ENCODE measurements at regions not wholly inside any gene's neighbourhood (a gene's known extent, or its start where the extent isn't known, plus 50 kb on each side); places are given as distances from the start of the nearest gene placed in this dataset.

DNA sequence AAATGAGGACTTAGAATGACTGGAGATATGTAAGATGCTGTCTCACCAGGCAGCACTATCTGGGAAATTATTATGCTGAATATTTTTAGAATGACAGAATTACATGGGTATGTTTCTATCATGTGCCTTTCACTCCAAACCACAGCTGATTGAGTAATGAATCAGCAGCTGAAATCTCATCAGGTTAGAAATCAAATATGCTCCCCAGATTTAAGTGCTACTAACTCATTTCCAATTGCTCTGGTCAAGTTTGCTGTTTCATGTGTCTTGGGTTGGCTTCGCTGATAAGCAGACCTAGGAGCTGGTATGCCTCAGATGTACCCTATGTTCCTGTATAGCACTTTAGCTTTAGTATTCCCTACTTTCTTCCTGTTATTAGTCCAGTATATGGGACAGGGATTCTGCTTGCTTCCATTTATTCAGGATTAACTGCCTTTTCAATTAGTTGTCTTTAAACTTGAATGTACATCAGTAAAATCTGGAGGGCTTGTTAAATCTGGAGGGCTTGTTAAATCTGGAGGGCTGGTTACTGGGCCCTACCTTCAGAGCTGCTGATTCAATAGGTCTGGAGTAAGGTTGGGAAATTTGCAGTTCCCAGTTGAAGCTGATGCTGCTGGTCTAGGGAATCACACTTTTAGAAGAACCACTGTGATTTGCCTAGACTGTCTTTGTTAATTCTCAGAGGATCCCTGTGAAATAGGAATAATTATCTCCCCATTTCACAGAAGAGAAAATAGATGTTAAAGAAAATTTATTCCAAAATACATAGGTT lies 172.9 kb downstream of the DKK1 start:
- peaks cover 4% of the 10 kb centered on the region for H3K4me1 Mint-ChIP-seq (ENCODE audit: unreplicated experiment)
- TF ChIP-seq, protein P1, sequence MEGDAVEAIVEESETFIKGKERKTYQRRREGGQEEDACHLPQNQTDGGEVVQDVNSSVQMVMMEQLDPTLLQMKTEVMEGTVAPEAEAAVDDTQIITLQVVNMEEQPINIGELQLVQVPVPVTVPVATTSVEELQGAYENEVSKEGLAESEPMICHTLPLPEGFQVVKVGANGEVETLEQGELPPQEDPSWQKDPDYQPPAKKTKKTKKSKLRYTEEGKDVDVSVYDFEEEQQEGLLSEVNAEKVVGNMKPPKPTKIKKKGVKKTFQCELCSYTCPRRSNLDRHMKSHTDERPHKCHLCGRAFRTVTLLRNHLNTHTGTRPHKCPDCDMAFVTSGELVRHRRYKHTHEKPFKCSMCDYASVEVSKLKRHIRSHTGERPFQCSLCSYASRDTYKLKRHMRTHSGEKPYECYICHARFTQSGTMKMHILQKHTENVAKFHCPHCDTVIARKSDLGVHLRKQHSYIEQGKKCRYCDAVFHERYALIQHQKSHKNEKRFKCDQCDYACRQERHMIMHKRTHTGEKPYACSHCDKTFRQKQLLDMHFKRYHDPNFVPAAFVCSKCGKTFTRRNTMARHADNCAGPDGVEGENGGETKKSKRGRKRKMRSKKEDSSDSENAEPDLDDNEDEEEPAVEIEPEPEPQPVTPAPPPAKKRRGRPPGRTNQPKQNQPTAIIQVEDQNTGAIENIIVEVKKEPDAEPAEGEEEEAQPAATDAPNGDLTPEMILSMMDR (conservative IDR thresholded peaks at IDR 0.05) = no peak

DNA sequence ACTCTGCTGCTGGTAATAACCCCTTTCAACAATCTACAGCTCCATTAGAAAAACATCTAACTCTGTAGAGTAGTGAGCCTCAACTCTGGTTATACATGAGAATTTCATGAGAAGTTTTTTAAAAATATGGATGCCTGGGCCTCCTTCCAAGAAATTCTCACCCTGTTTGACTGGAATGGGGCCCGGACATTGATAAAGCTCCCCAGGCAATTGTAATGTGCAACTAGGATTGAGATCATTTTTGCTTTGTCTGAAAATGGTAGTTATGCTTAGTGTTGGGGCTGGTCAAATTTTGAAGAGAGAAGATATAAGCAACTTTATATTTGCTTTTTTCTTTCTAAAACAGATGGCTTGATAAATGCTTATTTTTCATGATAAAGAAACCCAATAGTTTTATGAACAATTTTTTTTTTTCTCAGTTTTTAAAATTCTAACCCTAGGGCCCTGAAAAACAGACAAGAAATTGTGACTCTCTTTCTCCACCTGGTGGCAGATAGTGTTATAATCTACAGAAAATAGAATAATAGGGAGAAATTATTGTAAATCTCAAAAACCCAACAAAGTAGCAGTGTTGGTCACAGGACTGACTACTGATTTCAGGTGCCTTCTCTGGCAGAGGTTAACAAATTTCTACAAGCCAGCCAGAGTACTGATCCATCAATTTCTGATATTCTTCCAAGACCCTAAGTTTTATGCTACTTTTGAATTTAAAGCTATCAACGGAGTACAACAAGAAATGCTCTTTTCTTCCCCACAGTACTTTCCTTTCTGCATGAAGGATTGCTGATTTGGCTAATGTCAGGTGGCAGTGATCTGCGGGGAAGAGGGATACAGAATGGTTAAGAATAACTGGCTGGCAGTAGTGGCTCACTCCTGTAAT lies 174.8 kb downstream of the DKK1 start:
- Mint-ChIP-seq H3K27me3 (peaks cover 4% of the 10 kb centered on the region), H3K27ac (no peak overlapping the region), H3K36me3 (no peaks in the 10 kb centered on the region), H3K4me1 (ENCODE audit: unreplicated experiment) (peaks cover 4% of the 10 kb centered on the region), H3K9me3 (no peaks in the 10 kb centered on the region), H3K4me3 (no peak overlapping the region)
- no peak for DNase-seq (ENCODE audit: extremely low spot score, unreplicated experiment)
- TF ChIP-seq, protein P1 (conservative IDR thresholded peaks at IDR 0.05) = peak; percentile 82

More for the DNA sequence above, 172.9 kb downstream of the DKK1 start:
- H3K27me3 Mint-ChIP-seq = peaks cover 4% of the 10 kb centered on the region
- no peaks in the 10 kb centered on the region for H3K36me3 Mint-ChIP-seq
- H3K27ac Mint-ChIP-seq = no peak overlapping the region
- no peak for DNase-seq (ENCODE audit: extremely low spot score, unreplicated experiment)
- no peak overlapping the region for H3K4me3 Mint-ChIP-seq
- no peaks in the 10 kb centered on the region for H3K9me3 Mint-ChIP-seq

DNA sequence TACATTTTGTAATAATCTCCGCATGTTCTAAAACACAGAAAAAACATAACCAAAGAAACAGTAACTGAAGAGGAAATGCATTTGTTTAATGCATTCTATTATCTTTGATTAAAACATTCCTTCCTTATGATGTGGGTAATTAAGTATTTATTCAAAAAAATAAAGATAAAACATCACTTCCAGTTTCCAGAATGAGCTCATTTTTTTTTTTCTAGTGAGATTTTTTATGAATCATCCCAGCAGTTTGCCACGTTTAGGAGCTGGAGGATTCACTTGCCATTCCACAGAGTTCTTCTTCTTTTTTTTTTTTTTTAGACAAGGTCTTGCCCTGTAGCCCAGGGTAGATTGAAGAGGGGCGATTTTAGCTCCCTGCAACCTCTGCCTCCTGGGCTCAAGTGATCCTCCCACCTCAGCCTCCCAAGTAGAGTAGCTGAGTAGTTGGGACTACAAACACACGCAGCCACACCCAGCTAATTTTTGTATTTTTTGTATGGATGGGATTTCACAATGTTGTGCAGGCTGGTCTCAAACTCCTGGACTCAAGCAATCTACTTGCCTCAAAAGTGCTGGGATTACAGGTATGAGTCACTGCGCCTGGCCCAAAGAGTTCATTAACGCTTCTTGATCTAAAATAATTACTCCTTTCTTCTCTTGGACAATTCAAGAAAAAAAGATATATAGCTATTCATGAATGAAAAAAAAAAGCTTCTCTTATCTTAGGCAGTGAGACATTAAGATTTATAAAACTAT lies 177.3 kb downstream of the DKK1 start:
- no peak overlapping the region for H3K27ac Mint-ChIP-seq
- no peak for DNase-seq (ENCODE audit: extremely low spot score, unreplicated experiment)
- no peak overlapping the region for H3K4me3 Mint-ChIP-seq
- H3K4me1 Mint-ChIP-seq (ENCODE audit: unreplicated experiment) = peaks cover 4% of the 10 kb centered on the region
- H3K36me3 Mint-ChIP-seq = no peaks in the 10 kb centered on the region
- H3K27me3 Mint-ChIP-seq = peaks cover 4% of the 10 kb centered on the region
- TF ChIP-seq, protein P1 (conservative IDR thresholded peaks at IDR 0.05) = no peak
- no peaks in the 10 kb centered on the region for H3K9me3 Mint-ChIP-seq

DNA sequence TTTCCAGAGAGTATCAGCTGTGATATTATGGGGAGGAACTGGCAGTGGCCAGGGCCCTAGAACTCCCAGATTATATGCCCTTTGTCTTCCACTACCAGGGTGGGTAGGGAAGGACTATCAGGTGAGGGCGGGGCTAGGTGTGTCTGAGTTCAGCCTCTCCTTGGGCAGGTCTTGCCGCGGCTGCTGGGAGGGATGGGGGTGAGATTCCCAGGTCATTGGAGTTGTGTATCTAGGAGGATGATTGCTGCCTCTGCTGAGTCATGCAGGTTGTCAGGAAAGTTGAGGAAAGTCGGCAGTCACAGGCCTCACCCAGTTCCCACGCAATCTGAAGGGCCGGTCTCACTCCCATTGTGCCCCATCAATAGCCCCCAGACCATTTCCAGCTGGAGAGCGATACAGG lies 185.2 kb downstream of the DKK1 start:
- H3K27me3 Mint-ChIP-seq = no peaks in the 10 kb centered on the region
- H3K4me3 Mint-ChIP-seq = no peak overlapping the region
- H3K4me1 Mint-ChIP-seq (ENCODE audit: unreplicated experiment) = no peaks in the 10 kb centered on the region
- no peak overlapping the region for H3K27ac Mint-ChIP-seq
- peaks cover 4% of the 10 kb centered on the region for H3K9me3 Mint-ChIP-seq
- no peaks in the 10 kb centered on the region for H3K36me3 Mint-ChIP-seq
- TF ChIP-seq, protein P1 (conservative IDR thresholded peaks at IDR 0.05) = no peak
- no peak for DNase-seq (ENCODE audit: extremely low spot score, unreplicated experiment)

DNA sequence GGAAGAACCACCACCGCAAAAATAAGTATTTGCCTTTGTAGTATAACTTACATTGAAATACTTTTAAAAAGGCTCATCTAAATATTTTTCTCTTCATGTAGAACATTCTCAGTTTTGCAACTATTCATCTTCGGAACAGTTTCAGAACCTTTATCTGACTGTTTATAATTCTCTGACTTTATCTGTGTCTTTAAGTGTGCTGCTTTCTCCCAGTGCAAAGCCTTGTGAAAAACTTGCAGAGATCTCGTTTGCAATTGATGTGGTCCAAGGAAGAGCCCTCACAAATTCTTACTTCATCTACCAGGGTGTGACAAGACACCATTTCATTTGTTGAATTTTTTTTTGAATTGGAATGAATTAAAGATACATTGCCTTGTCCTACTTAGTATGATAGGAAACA lies 186.4 kb downstream of the DKK1 start:
- peaks cover 8% of the 10 kb centered on the region for H3K9me3 Mint-ChIP-seq
- H3K4me3 Mint-ChIP-seq = no peak overlapping the region
- H3K27ac Mint-ChIP-seq = no peak overlapping the region
- TF ChIP-seq, protein P1 (conservative IDR thresholded peaks at IDR 0.05) = no peak
- no peaks in the 10 kb centered on the region for H3K4me1 Mint-ChIP-seq (ENCODE audit: unreplicated experiment)
- H3K27me3 Mint-ChIP-seq = no peaks in the 10 kb centered on the region
- no peaks in the 10 kb centered on the region for H3K36me3 Mint-ChIP-seq
- no peak for DNase-seq (ENCODE audit: extremely low spot score, unreplicated experiment)

All from type B pancreatic cell (in vitro differentiated cells).